ENCODE measurements at regions not wholly inside any gene's neighbourhood (a gene's known extent, or its start where the extent isn't known, plus 50 kb on each side); places are given as distances from the start of the nearest gene placed in this dataset.

- TF ChIP-seq CTCF (IDR thresholded peaks at IDR 0.05; ENCODE audit: low read length): no peak
- no peak for TF ChIP-seq EZH2 (optimal IDR thresholded peaks at IDR 0.05; ENCODE audit: low read depth, low read length)
These were observed 191.9 kb upstream of the WDR11 start for GRCh38 chr10:120658943-120659885.
